ENCODE measurements at regions not wholly inside any gene's neighbourhood (a gene's known extent, or its start where the extent isn't known, plus 50 kb on each side); places are given as distances from the start of the nearest gene placed in this dataset.

DNA sequence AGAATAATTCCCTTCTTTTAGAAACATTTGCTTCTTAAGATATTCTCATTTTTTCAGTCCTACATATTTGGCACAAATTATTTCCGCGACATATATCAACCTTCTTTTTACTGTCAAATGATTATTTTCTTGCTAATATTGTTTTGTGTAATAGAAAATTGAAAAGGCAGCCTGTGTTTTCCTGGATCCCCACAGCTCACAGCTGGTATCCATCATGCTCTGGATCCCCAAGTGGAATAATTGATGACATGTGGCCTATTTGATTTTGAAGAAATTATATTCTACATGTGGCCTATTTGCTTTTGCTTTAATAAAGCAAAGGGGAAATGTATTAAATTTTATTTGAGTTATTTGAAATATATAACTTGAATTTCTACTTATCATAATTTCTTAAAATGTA lies 199.4 kb upstream of the LUZP2 start:
- intact Hi-C loops (cut with DNase I) = no loop called here

GRCh38 chr11:24298146-24298545 lies 198.7 kb upstream of the LUZP2 start:
- DNase-seq = no peak
- intact Hi-C loops (cut with DNase I) = no loop called here

More for the DNA sequence above, 199.4 kb upstream of the LUZP2 start:
- no peak for DNase-seq

- intact Hi-C loops (cut with DNase I) = no loop called here
- no peak for DNase-seq
Observed at GRCh38 chr11:24311974-24312373, 184.9 kb upstream of the LUZP2 start.

GRCh38 chr11:24312464-24313238 lies 184.2 kb upstream of the LUZP2 start:
- no peak for DNase-seq
- intact Hi-C loops (cut with DNase I) = no loop called here

DNA sequence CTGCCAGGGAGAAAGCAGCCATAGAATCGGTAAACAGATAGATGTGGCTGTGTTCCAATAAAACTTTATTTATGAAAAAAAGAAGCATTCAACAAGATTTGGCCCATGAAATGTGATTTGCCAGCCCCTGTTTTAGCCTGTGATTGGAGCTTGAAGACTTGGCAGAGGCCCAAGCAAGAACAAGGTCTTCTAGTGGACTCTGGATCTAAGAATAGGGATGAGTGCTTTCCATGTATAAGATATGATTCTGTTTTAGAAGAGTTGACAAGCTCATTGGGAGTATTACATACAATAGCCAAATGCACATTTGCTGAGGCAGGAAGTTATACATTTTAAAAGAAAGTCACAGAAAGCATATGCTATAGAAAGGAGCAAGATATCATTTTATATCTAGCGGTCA lies 175.6 kb upstream of the LUZP2 start:
- DNase-seq = no peak
- intact Hi-C loops (cut with DNase I) = no loop called here

- DNase-seq = no peak
- intact Hi-C loops (cut with DNase I) = no loop called here
Observed at GRCh38 chr11:24324211-24324610, 172.6 kb upstream of the LUZP2 start.

- intact Hi-C loops (cut with DNase I) = no loop called here
Observed at GRCh38 chr11:24344222-24344621, 152.6 kb upstream of the LUZP2 start.

GRCh38 chr11:24348908-24349307 lies 147.9 kb upstream of the LUZP2 start:
- intact Hi-C loops (cut with DNase I) = no loop called here
- DNase-seq = no peak

More at GRCh38 chr11:24344222-24344621, 152.6 kb upstream of the LUZP2 start:
- no peak for DNase-seq

DNA sequence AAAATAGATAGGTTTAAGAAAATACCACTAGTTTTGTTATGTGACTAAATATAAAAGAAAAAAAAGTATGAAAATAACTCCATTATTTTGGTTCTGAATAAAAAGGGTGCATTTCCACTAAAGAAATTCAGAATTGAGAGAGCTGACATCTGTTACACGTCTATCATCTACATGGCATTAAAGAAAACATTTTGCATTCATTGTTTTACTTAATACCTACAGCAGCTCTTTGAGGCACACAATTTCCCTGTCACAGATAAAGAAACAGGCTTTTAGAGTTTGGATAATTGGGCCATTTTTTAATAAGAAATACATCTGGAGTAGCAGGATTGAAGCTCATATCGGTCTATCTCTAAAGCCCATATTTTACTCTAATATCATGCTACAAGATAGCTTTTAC lies 145.7 kb upstream of the LUZP2 start:
- no peak for DNase-seq
- intact Hi-C loops (cut with DNase I) = no loop called here

DNA sequence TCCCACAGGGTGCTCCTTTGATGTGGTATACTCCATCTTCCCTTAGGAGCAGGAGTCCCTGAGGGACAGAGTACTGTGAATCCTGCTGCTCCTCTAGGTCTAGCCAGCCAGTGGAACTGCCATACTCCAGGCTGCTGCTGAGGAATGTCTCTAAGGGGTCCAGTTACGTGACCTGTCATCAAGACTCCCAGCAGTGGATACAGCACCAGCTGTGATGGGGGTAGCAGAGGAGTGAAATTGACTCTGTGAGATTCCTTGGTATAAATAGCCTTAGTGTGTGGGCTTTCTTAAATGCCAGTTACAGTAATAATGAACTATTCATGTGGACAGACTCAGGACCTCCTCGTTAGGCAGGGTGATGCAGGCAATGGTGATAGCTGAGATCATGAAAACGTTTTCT lies 140.4 kb upstream of the LUZP2 start:
- DNase-seq = no peak
- intact Hi-C loops (cut with DNase I) = no loop called here

DNA sequence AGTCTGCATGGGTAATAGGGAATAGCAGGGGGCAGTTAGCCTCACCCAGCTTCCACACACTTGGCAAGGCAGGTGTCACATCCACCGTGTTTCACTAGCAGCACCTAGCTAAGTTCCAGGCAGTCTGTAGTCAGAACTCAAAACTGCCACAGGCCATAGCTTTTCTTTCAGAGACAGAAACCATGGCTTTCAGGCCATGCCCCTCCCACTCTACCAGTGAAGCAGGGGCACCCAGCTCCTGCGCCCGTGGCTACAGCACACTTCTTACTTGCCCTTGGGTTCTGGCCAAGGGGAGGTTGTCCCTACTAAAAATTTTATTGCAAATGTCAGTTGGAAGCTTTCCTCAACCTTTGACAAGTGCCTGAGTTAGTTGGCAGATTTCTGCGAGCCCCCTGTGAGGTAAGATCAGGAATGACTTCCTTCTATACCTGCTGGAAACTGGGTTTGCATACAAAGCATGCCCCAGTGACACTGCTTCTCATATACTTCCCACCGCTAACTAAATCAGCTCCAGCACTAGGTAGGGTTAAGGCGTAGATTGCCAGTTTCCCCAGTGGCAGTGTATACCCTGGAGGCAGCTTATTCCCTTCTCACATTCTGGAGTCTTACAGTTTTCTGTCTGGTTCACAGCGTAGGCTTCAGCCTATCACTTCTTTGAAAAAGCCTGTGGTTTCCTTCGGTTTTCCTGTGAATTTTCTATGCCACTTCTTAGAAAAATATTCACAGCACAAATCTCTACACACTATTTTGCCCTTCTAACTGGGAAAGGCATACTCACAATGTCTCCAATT lies 139.0 kb upstream of the LUZP2 start:
- no peak for DNase-seq
- intact Hi-C loops (cut with DNase I) = no loop called here

GRCh38 chr11:24372491-24372890 lies 124.4 kb upstream of the LUZP2 start:
- no peak for DNase-seq
- intact Hi-C loops (cut with DNase I) = no loop called here

DNA sequence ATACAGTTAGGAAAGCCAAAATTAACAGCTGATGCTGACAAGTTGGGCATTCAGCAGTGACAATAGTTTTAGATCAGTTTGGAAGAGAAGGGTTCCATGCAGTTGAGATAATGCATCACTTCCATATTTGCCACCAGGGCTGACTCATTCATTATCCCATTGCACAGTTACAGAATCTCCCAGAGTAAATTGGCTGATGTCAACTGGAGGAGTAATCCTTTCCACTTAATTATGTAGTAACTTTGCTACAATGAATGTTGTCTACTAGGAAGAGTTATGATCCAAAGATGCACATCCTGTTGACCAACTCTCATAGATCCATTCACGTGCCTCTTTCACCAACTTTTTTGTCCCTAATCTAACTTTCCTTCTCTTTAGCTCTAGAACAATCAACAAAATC lies 123.3 kb upstream of the LUZP2 start:
- DNase-seq = no peak
- intact Hi-C loops (cut with DNase I) = no loop called here

GRCh38 chr11:24375351-24375750 lies 121.5 kb upstream of the LUZP2 start:
- DNase-seq = no peak
- intact Hi-C loops (cut with DNase I) = no loop called here

- intact Hi-C loops (cut with DNase I) = no loop called here
- DNase-seq = no peak
Observed at GRCh38 chr11:24375931-24376330, 120.9 kb upstream of the LUZP2 start.

DNA sequence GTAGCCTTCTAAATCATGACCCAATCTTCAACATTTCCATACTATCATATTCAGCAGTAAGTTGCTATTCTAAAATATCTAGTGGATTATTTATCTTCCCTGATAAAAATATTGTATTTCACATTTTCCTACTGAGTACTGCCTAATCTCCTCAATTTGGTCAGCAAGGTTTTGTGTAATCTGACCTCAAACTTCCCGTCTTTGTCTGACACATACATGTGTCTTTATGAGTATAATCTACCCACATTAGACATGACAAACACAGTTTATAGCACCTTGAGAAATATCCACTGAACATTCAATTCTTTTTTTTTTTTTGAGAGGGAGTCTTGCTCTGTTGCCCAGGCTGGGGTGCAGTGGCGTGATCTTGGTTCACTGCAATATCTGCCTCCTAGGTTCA lies 113.7 kb upstream of the LUZP2 start:
- intact Hi-C loops (cut with DNase I) = no loop called here
- no peak for DNase-seq

GRCh38 chr11:24384240-24384639 lies 112.6 kb upstream of the LUZP2 start:
- intact Hi-C loops (cut with DNase I) = no loop called here
- DNase-seq = no peak

DNA sequence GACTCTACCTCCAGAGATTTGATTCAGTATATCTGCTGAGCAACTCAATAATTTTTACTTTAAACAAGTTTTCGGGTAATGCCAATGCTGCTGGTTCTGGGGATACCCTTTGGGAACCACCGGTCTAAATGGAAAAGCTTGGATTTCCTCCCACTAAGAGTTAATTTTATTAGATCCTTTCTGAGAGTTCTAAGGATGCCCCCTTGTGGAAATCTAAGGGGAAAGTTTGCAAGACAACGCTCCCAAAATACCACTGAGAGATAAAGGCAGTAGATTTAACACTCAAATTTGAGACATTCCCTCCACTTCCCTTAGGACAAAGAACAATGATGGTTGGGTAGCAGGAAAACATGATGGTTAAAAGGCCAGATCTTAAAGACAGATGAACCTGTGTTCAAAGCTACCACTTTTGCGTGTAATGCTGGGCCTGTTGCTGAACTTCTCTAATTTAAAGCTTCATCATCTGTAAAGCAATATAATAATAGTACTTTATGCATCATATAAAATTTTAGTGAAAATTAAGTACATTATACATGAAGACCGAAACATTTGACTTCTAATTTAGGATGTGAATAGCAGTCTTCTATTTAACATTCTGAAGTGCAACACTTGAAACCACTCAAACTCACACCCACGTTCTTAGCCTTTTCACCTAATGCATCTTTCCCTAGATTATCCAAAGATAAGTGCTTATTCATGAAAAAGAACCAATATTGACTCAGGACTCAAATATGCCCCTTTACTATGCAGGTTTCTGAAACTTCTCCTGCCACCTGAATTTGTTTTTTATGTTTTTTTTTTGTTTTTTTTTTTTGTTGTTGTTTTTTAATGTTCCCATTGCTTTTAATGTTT lies 110.1 kb upstream of the LUZP2 start:
- intact Hi-C loops (cut with DNase I) = no loop called here
- peak in 2 of 42 donors; percentile 2 to 4 for DNase-seq

DNA sequence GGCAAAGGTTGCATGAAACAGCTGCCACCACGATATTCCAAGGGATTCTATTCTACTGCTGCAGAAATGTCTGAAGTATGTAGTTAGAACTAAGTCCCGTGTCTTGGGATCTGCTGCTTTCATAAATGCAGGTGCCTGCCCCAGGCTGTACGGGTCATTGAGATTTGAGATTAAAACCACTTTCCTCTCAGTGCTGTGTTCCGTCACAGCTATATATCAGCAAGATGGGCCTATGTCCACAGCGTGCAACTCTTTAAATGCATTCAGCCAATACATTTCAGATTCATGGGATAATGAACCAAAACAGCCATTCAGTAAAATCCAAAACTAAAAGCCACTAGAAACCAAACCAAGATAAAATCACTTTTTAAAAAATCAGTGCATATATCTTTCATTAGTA lies 107.3 kb upstream of the LUZP2 start:
- DNase-seq = no peak
- intact Hi-C loops (cut with DNase I) = no loop called here

DNA sequence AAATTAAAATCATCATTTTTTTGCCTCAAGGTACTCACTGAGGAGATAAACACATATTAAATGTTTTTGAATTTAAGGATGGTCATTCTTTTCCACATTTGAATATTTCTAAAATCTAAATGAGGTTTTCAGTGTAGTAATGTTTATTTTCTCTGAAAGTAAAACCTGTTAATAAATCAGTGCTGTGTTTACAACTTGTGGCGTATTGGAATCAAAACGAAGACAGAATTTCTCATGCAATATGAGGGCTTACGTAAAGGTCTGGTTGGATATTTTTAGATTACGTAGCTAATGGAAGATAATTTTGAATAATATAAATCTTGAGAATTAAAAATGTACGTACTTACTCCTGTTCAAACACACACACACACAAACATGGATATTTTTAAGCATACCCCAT lies 106.8 kb upstream of the LUZP2 start:
- intact Hi-C loops (cut with DNase I) = no loop called here

More for the DNA sequence above, 106.8 kb upstream of the LUZP2 start:
- DNase-seq = no peak
